C4-2B (cell line): ENCODE measurements at regions not wholly inside any gene's neighbourhood (a gene's known extent, or its start where the extent isn't known, plus 50 kb on each side); places are given as distances from the start of the nearest gene placed in this dataset.

Experiments used
- H3K27ac ChIP-seq: fragments of 450-650 bp; 2 replicates; pipeline ENCODE4 v1.5.1; 2017
- ZFX ChIP-seq: fragments of 450-650 bp; IDR thresholded peaks from 2 replicates; pipeline ENCODE4 v1.6.1; 2017
- TF ChIP-seq, protein P1 (sequence below): fragments of 450-650 bp; conservative IDR thresholded peaks from 2 replicates; pipeline ENCODE4 v1.5.1; 2017; ENCODE audit warnings: mild to moderate bottlenecking

DNA sequence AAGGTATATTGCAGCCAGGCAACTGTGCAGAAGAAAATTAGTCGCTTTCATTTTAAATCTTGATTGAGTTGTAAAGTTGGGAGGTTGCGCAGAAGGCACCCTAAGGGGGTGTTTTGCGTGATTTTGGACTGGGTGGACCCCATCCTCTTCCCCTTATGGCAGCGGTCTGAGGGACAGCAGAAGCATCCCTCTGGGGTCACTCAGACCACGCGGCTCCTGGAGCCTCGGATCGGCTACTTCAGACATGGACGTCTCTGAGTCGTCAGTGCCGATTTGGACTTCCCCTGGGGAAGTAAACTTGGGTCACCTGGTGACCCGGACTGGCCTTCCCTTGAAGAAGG, 639.0 kb upstream of the DPP6 start:
- no peak overlapping the region for H3K27ac ChIP-seq
- TF ChIP-seq, protein P1, sequence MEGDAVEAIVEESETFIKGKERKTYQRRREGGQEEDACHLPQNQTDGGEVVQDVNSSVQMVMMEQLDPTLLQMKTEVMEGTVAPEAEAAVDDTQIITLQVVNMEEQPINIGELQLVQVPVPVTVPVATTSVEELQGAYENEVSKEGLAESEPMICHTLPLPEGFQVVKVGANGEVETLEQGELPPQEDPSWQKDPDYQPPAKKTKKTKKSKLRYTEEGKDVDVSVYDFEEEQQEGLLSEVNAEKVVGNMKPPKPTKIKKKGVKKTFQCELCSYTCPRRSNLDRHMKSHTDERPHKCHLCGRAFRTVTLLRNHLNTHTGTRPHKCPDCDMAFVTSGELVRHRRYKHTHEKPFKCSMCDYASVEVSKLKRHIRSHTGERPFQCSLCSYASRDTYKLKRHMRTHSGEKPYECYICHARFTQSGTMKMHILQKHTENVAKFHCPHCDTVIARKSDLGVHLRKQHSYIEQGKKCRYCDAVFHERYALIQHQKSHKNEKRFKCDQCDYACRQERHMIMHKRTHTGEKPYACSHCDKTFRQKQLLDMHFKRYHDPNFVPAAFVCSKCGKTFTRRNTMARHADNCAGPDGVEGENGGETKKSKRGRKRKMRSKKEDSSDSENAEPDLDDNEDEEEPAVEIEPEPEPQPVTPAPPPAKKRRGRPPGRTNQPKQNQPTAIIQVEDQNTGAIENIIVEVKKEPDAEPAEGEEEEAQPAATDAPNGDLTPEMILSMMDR, result no peak
- no peak for TF ChIP-seq ZFX

DNA sequence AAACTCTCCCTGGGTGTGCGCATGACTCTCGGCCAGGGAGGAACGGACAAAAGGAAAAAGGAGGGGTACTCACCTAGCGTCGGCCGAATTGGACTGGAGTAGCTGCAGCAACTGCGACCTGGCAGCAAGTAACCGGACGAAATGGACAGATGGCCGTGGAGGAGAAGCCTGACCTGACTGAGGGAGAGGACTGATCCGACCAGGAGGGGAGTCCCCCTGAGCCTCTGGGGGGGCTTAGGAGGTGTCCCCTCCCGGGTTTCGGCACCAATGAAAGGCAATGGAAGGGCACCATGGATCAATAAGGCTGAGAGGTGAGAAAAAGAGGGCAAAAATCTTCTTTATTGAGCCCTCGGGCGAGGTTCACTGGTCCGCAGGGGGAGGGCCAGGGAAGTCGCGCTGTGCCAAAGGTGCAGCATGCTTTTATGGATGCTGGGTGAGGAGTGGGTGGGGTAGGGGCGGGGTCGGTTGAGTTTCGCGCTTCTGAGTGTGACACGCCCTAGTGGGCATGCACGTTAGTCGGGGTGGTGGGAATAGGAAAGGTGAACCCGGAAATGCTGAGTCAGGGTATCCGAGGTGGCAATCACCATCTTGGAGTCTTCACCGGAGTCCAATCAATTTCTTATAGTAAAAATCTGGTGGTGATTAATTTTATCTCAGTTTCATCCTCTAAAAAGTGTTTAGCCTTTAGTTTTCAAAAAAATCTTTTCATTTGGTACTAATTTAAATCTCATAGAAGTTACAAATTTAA, 638.5 kb upstream of the DPP6 start:
- TF ChIP-seq ZFX, result no peak
- TF ChIP-seq, protein P1, result no peak
- H3K27ac ChIP-seq, result no peak overlapping the region

DNA sequence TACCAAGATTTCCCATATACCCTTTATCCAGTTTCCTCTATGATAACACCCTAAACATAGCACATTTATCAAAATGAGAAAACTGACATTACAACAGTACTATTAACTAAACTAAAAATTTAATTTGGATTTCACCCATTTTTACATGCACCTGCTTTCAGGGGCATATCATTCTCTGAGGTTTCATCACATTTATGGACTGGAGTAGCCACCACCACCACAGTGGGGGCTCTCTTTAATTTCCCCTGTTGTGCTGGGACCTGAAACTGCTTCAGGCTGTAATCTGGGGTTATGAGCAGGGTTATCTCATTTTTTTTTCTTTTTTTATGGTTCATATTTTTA, 637.9 kb upstream of the DPP6 start:
- TF ChIP-seq, protein P1, result no peak
- TF ChIP-seq ZFX, result no peak
- H3K27ac ChIP-seq, result no peak overlapping the region

DNA sequence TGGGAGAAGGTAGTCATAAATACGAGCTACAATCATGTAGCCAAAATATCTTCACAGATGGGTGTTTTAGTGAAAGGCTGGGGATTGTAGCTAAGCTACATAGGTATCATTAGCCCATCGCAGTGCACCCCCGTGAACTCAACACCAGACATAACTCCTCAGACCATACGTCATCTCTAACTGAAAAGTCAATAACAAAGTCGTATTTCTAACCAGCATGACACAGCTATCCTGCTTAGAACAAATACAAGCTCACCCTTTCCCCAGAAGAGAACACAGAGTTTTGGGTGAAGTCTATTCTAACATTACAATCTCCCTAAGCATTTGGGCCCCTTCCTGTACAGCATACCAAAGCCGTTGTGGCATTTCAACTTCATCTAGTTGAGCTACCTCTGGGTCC, 636.6 kb upstream of the DPP6 start:
- no peak overlapping the region for H3K27ac ChIP-seq
- TF ChIP-seq ZFX, result no peak

DNA sequence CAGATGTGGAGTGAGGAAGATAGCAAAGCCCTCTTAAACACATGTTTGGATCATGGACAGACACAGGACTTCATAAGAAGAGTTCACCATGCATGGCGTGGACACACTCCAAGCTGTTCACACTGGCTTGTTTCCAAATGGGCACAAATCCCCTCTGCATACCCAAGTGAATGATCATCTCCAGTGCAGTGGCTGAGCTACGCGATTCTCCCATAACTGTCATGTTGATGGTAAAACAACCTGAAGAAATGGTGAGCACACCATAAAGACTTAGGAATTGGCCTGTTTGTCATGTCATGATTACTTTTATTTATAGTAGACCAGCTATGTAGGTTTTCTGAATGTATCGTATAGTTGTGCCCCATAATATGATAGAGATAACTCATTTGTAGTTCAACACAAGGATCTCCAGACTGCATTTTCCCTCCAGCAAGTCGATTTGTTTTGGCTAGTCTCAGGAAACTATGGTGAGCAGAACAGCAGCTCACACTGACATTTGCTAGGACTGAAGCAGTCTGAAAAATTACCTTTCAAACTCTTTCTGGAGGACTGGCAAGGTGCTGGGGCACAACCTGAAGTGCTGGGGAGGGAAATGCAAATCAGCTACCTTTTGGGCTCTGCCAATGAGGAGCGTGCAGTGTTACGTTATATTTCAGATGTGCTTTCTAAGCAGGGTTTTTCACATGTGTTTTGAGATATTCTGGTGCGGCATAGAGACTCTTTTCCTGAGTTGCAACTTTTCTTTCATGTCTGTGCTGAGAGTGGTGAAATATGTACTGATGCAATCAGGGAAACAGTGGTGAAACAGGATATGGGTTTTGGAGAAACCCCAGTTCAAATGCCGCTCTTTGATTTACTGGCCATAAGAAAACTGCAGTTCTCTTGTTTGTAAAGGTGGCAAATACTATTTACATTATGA, 629.6 kb upstream of the DPP6 start:
- H3K27ac ChIP-seq, result peak overlapping the region; percentile 54; the same call in 1 of the 2 replicates
- no peak for TF ChIP-seq ZFX
- TF ChIP-seq, protein P1, result no peak

DNA sequence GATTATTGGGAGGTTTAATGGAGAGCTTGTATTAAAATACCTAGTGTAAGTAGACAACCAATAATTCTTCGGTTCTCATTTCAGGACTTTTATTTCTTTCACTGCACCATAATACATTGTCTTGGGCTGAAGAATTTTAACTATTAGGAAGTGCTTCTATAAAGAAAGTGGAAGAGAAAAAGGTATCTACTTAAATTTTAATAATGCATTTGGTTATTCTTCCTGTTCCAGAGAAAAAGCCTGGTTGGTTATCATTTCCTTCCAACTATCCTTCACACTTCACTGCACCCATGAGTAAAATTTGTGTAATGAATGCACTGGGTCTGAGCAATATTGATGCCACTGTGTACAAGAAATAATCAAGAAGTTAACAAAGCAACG, 629.0 kb upstream of the DPP6 start:
- TF ChIP-seq, protein P1, result no peak
- TF ChIP-seq ZFX, result no peak
- no peak overlapping the region for H3K27ac ChIP-seq

DNA sequence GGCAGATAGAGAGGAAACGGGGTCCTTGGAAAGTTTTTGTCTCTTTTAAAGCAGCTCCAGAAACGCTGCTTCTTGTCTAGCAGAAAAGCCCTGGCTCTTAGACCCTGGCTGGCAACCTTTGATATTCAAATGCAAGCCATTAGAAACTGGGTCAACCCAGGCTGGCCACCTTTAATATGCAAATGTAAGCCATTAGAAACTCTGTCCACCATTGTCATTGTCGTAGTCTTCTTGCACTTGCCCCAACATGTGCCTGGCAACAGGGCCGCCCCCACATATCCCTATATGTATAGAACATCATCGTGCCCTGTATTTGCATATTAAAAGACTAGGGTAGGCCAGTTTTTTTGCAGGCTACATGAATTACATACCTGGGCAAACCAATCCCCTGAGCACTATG, 621.3 kb upstream of the DPP6 start:
- TF ChIP-seq, protein P1, result no peak
- no peak for TF ChIP-seq ZFX

More for the DNA sequence above, 621.3 kb upstream of the DPP6 start:
- H3K27ac ChIP-seq, result no peak overlapping the region
